ENCODE measurements at regions not wholly inside any gene's neighbourhood (a gene's known extent, or its start where the extent isn't known, plus 50 kb on each side); places are given as distances from the start of the nearest gene placed in this dataset.
"Not testable (repeated sequence)": the region's sequence is repeated elsewhere in the genome, so short reads cannot be mapped to it uniquely, and the experiment has no call there.

- not testable (repeated sequence) for TF ChIP-seq CTCF (IDR thresholded peaks at IDR 0.05); REST (IDR thresholded peaks at IDR 0.05; ENCODE audit: insufficient read depth in 1 of 2, low read depth in 2 of 2, low read length in 1 of 2); POLR2AphosphoS5 (IDR thresholded peaks at IDR 0.05; ENCODE audit: low read depth, low read length); TCF7L2 (IDR thresholded peaks at IDR 0.05; ENCODE audit: low read depth, low read length)
Observed at GRCh38 chr4:84101653-84102625, 397.2 kb downstream of the NKX6-1 start.
